Fibroblast of skin of right biceps (primary cell): ENCODE measurements at regions not wholly inside any gene's neighbourhood (a gene's known extent, or its start where the extent isn't known, plus 50 kb on each side); places are given as distances from the start of the nearest gene placed in this dataset.

Experiments
- DNase-seq: peaks from one replicate; pipeline ENCODE4 v3.0.0-alpha.2; 2013

- DNase-seq, result no peak
These were observed 305.4 kb downstream of the MAF start for GRCh38 chr16:79295162-79295561.

- no peak for DNase-seq
These were observed 306.0 kb downstream of the MAF start for GRCh38 chr16:79294568-79294967.

GRCh38 chr16:79293836-79294460, 306.6 kb downstream of the MAF start:
- no peak for DNase-seq

- no peak for DNase-seq
These were observed 312.5 kb downstream of the MAF start for GRCh38 chr16:79288066-79288465.

- no peak for DNase-seq
These were observed 313.1 kb downstream of the MAF start for GRCh38 chr16:79287424-79287917.

GRCh38 chr16:79286646-79287423, 313.7 kb downstream of the MAF start:
- DNase-seq, result no peak

- DNase-seq, result no peak
These were observed 315.8 kb downstream of the MAF start for GRCh38 chr16:79284766-79285165.

GRCh38 chr16:79283578-79283977, 317.0 kb downstream of the MAF start:
- no peak for DNase-seq

- no peak for DNase-seq
These were observed 317.7 kb downstream of the MAF start for GRCh38 chr16:79282806-79283205.

GRCh38 chr16:79278506-79278905, 322.0 kb downstream of the MAF start:
- no peak for DNase-seq

GRCh38 chr16:79276501-79276900, 324.0 kb downstream of the MAF start:
- DNase-seq, result no peak

- no peak for DNase-seq
These were observed 326.3 kb downstream of the MAF start for GRCh38 chr16:79274264-79274663.

- no peak for DNase-seq
These were observed 328.4 kb downstream of the MAF start for GRCh38 chr16:79272141-79272577.

- DNase-seq, result no peak
These were observed 329.0 kb downstream of the MAF start for GRCh38 chr16:79271583-79271982.

- no peak for DNase-seq
These were observed 330.5 kb downstream of the MAF start for GRCh38 chr16:79270011-79270410.

- no peak for DNase-seq
These were observed 331.2 kb downstream of the MAF start for GRCh38 chr16:79269211-79269863.

- DNase-seq, result no peak
These were observed 332.8 kb downstream of the MAF start for GRCh38 chr16:79267781-79268180.

GRCh38 chr16:79267146-79267545, 333.4 kb downstream of the MAF start:
- DNase-seq, result no peak

- DNase-seq, result no peak
These were observed 334.8 kb downstream of the MAF start for GRCh38 chr16:79265701-79266100.

- DNase-seq, result no peak
These were observed 335.3 kb downstream of the MAF start for GRCh38 chr16:79265196-79265595.

- no peak for DNase-seq
These were observed 336.1 kb downstream of the MAF start for GRCh38 chr16:79264237-79265109.

GRCh38 chr16:79263425-79263824, 337.1 kb downstream of the MAF start:
- no peak for DNase-seq
